ENCODE measurements at regions not wholly inside any gene's neighbourhood (a gene's known extent, or its start where the extent isn't known, plus 50 kb on each side); places are given as distances from the start of the nearest gene placed in this dataset.

- Histone ChIP-seq H3F3A (ENCODE audit: insufficient read depth, low read length, poor library complexity, severe bottlenecking) (no peaks in the 10 kb centered on the region), H3K9me3 (ENCODE audit: low read length) (no peaks in the 10 kb centered on the region), H3K27ac (ENCODE audit: low read length) (no peak overlapping the region), H3K4me2 (ENCODE audit: low read length) (no peak overlapping the region), H3K27me3 (ENCODE audit: insufficient read depth, low read depth, low read length) (no peaks in the 10 kb centered on the region), H3K79me2 (replicated peaks; ENCODE audit: insufficient read depth, low read length) (no peaks in the 10 kb centered on the region), H3K4me3 (ENCODE audit: low read length) (no peak overlapping the region), H3K9me2 (ENCODE audit: insufficient read depth, low read length) (no peaks in the 10 kb centered on the region), H3K36me3 (ENCODE audit: insufficient read depth, low read length) (no peaks in the 10 kb centered on the region), H2AFZ (ENCODE audit: low read depth, low read length) (no peak overlapping the region), H3K9ac (ENCODE audit: low read length) (no peak overlapping the region), H4K20me1 (ENCODE audit: insufficient read depth) (no peaks in the 10 kb centered on the region)
- TF ChIP-seq TAF1 (IDR thresholded peaks at IDR 0.05; ENCODE audit: low read depth), result no peak
- TF ChIP-seq EP300 (conservative IDR thresholded peaks at IDR 0.05; ENCODE audit: poor library complexity, severe bottlenecking), result no peak
- TF ChIP-seq, protein P1, sequence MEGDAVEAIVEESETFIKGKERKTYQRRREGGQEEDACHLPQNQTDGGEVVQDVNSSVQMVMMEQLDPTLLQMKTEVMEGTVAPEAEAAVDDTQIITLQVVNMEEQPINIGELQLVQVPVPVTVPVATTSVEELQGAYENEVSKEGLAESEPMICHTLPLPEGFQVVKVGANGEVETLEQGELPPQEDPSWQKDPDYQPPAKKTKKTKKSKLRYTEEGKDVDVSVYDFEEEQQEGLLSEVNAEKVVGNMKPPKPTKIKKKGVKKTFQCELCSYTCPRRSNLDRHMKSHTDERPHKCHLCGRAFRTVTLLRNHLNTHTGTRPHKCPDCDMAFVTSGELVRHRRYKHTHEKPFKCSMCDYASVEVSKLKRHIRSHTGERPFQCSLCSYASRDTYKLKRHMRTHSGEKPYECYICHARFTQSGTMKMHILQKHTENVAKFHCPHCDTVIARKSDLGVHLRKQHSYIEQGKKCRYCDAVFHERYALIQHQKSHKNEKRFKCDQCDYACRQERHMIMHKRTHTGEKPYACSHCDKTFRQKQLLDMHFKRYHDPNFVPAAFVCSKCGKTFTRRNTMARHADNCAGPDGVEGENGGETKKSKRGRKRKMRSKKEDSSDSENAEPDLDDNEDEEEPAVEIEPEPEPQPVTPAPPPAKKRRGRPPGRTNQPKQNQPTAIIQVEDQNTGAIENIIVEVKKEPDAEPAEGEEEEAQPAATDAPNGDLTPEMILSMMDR (IDR thresholded peaks at IDR 0.05; ENCODE audit: poor library complexity, severe bottlenecking), result no peak
- no peak for TF ChIP-seq RAD21 (conservative IDR thresholded peaks at IDR 0.05)
- no peak for TF ChIP-seq REST (IDR thresholded peaks at IDR 0.05; ENCODE audit: borderline replicate concordance)
- TF ChIP-seq MXI1 (conservative IDR thresholded peaks at IDR 0.05; ENCODE audit: poor library complexity, severe bottlenecking), result no peak
- no peak for TF ChIP-seq EZH2 (IDR thresholded peaks at IDR 0.05; ENCODE audit: borderline replicate concordance, insufficient read depth, low read length, poor library complexity, severe bottlenecking)
- no peak for TF ChIP-seq POLR2AphosphoS5 (IDR thresholded peaks at IDR 0.05)
- no peak for TF ChIP-seq SMC3 (conservative IDR thresholded peaks at IDR 0.05; ENCODE audit: poor library complexity)
These were observed 107.4 kb upstream of the USP9Y start for GRCh38 chrY:12593532-12594216.

GRCh38 chrY:12598783-12599182, 102.2 kb upstream of the USP9Y start:
- H3K9me3 ChIP-seq (ENCODE audit: low read length), result no peaks in the 10 kb centered on the region
- H3K27me3 ChIP-seq (ENCODE audit: insufficient read depth, low read depth, low read length), result no peaks in the 10 kb centered on the region
- no peak overlapping the region for H3K27ac ChIP-seq (ENCODE audit: low read length)
- H3K4me3 ChIP-seq (ENCODE audit: low read length), result no peak overlapping the region
- H3K79me2 ChIP-seq (replicated peaks; ENCODE audit: insufficient read depth, low read length), result no peaks in the 10 kb centered on the region
- H3K4me2 ChIP-seq (ENCODE audit: low read length), result no peak overlapping the region
- H3K9ac ChIP-seq (ENCODE audit: low read length), result no peak overlapping the region
- no peaks in the 10 kb centered on the region for H4K20me1 ChIP-seq (ENCODE audit: insufficient read depth)
- no peaks in the 10 kb centered on the region for H3F3A ChIP-seq (ENCODE audit: insufficient read depth, low read length, poor library complexity, severe bottlenecking)
- H2AFZ ChIP-seq (ENCODE audit: low read depth, low read length), result no peak overlapping the region
- TF ChIP-seq, protein P1 (IDR thresholded peaks at IDR 0.05; ENCODE audit: poor library complexity, severe bottlenecking), result no peak
- TF ChIP-seq REST (IDR thresholded peaks at IDR 0.05; ENCODE audit: borderline replicate concordance) (no peak), SMC3 (conservative IDR thresholded peaks at IDR 0.05; ENCODE audit: poor library complexity) (no peak), TAF1 (IDR thresholded peaks at IDR 0.05; ENCODE audit: low read depth) (no peak), MXI1 (conservative IDR thresholded peaks at IDR 0.05; ENCODE audit: poor library complexity, severe bottlenecking) (no peak), POLR2AphosphoS5 (IDR thresholded peaks at IDR 0.05) (no peak), EZH2 (IDR thresholded peaks at IDR 0.05; ENCODE audit: borderline replicate concordance, insufficient read depth, low read length, poor library complexity, severe bottlenecking) (no peak), EP300 (conservative IDR thresholded peaks at IDR 0.05; ENCODE audit: poor library complexity, severe bottlenecking) (no peak), RAD21 (conservative IDR thresholded peaks at IDR 0.05) (no peak)
- H3K9me2 ChIP-seq (ENCODE audit: insufficient read depth, low read length), result no peaks in the 10 kb centered on the region
- H3K36me3 ChIP-seq (ENCODE audit: insufficient read depth, low read length), result no peaks in the 10 kb centered on the region
